Stimulated activated effector memory CD8-positive, alpha-beta T cell treated with anti-CD3 and anti-CD28 coated beads, Interleukin-12 subunit alpha, Interleukin-12 subunit beta, amount 100 ng/mL, for 72 hours (primary cell): ENCODE measurements at regions not wholly inside any gene's neighbourhood (a gene's known extent, or its start where the extent isn't known, plus 50 kb on each side); places are given as distances from the start of the nearest gene placed in this dataset.

Experiments used
- ATAC-seq: fragments of 150-1000 bp; cut with Tn5 transposase; 2 replicates; pipeline ENCODE4 v1.10.0; 2021
- DNase-seq, 2 donors: peaks; one replicate each; pipeline ENCODE4 v3.0.0; 2021 to 2022; ENCODE audit warnings: low spot score in 2 of 2
- H3K27ac Mint-ChIP-seq: one replicate; pipeline ENCODE4 v1.8.0; 2022; ENCODE audit warnings: mild to moderate bottlenecking, mixed read lengths
- H3K36me3 Mint-ChIP-seq: one replicate; pipeline ENCODE4 v1.8.0; 2022; ENCODE audit warnings: mild to moderate bottlenecking, mixed read lengths
- H3K4me1 Mint-ChIP-seq: one replicate; pipeline ENCODE4 v1.8.0; 2022; ENCODE audit warnings: mixed read lengths
- H3K4me3 Mint-ChIP-seq: one replicate; pipeline ENCODE4 v1.8.0; 2022; ENCODE audit warnings: mild to moderate bottlenecking, mixed read lengths
- H3K9me3 Mint-ChIP-seq: one replicate; pipeline ENCODE4 v1.8.0; 2022; ENCODE audit warnings: mixed read lengths

GRCh38 chr22:34454598-34454997, 534.3 kb upstream of the LARGE1 start:
- DNase-seq, result no peak
- H3K9me3 Mint-ChIP-seq, result peaks cover 9% of the 10 kb centered on the region
- no peak overlapping the region for H3K27ac Mint-ChIP-seq
- no peaks in the 10 kb centered on the region for H3K4me1 Mint-ChIP-seq
- no peak for ATAC-seq
- no peak overlapping the region for H3K4me3 Mint-ChIP-seq
- H3K36me3 Mint-ChIP-seq, result no peaks in the 10 kb centered on the region

GRCh38 chr22:34462795-34463194, 542.5 kb upstream of the LARGE1 start:
- Mint-ChIP-seq H3K4me1 (no peaks in the 10 kb centered on the region), H3K36me3 (no peaks in the 10 kb centered on the region), H3K4me3 (no peak overlapping the region), H3K27ac (no peak overlapping the region), H3K9me3 (peaks cover 11% of the 10 kb centered on the region)
- ATAC-seq (no peak), DNase-seq (no peak)

- Mint-ChIP-seq H3K4me3 (no peak overlapping the region), H3K4me1 (no peaks in the 10 kb centered on the region), H3K9me3 (peaks cover 12% of the 10 kb centered on the region), H3K36me3 (no peaks in the 10 kb centered on the region), H3K27ac (no peak overlapping the region)
- no peak for DNase-seq
- no peak for ATAC-seq
Observed at GRCh38 chr22:34475886-34476285, 555.6 kb upstream of the LARGE1 start.

GRCh38 chr22:34476762-34477161, 556.5 kb upstream of the LARGE1 start:
- H3K36me3 Mint-ChIP-seq, result no peaks in the 10 kb centered on the region
- no peak for ATAC-seq
- H3K4me3 Mint-ChIP-seq, result no peak overlapping the region
- H3K9me3 Mint-ChIP-seq, result peaks cover 13% of the 10 kb centered on the region
- H3K27ac Mint-ChIP-seq, result no peak overlapping the region
- H3K4me1 Mint-ChIP-seq, result no peaks in the 10 kb centered on the region
- DNase-seq, result no peak

- DNase-seq (no peak), ATAC-seq (no peak)
- H3K27ac Mint-ChIP-seq, result no peak overlapping the region
- no peak overlapping the region for H3K4me3 Mint-ChIP-seq
- peaks cover 8% of the 10 kb centered on the region for H3K9me3 Mint-ChIP-seq
- H3K4me1 Mint-ChIP-seq, result no peaks in the 10 kb centered on the region
- H3K36me3 Mint-ChIP-seq, result no peaks in the 10 kb centered on the region
Observed at GRCh38 chr22:34481090-34481489, 560.8 kb upstream of the LARGE1 start.

- Mint-ChIP-seq H3K27ac (no peak overlapping the region), H3K36me3 (no peaks in the 10 kb centered on the region), H3K9me3 (peaks cover 7% of the 10 kb centered on the region), H3K4me1 (no peaks in the 10 kb centered on the region), H3K4me3 (no peak overlapping the region)
- no peak for ATAC-seq
- no peak for DNase-seq
Observed at GRCh38 chr22:34486381-34486780, 566.1 kb upstream of the LARGE1 start.

GRCh38 chr22:34489861-34490260, 569.6 kb upstream of the LARGE1 start:
- H3K4me3 Mint-ChIP-seq, result no peak overlapping the region
- no peak for DNase-seq
- no peaks in the 10 kb centered on the region for H3K4me1 Mint-ChIP-seq
- H3K36me3 Mint-ChIP-seq, result no peaks in the 10 kb centered on the region
- H3K9me3 Mint-ChIP-seq, result peaks cover 12% of the 10 kb centered on the region
- H3K27ac Mint-ChIP-seq, result no peak overlapping the region
- ATAC-seq, result no peak

DNA sequence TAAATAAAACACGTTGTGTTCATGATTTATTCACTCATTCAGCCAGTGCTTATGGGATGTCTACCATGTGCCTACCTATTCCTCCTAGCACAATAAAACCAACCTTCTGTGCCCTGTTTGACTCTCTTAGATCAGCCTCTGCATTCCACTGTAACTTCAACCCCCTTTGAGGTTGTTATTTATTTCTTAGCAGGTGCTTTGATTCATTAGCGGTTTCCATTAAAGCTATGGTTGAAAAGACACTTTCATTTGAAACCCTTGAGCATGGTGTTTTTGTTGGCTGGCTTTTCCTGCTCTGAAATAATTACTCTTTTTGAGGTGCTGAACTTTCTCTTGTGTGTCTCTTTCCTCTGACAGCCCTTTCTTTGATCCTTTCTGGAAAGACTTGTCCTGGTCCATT, 570.6 kb upstream of the LARGE1 start:
- Mint-ChIP-seq H3K4me1 (no peaks in the 10 kb centered on the region), H3K9me3 (peaks cover 12% of the 10 kb centered on the region), H3K36me3 (no peaks in the 10 kb centered on the region), H3K4me3 (no peak overlapping the region), H3K27ac (no peak overlapping the region)
- ATAC-seq, result no peak
- DNase-seq, result no peak

- no peak for ATAC-seq
- Mint-ChIP-seq H3K36me3 (no peaks in the 10 kb centered on the region), H3K9me3 (peaks cover 12% of the 10 kb centered on the region), H3K4me1 (no peaks in the 10 kb centered on the region), H3K4me3 (no peak overlapping the region), H3K27ac (no peak overlapping the region)
- DNase-seq, result no peak
Observed at GRCh38 chr22:34493486-34493885, 572.5 kb upstream of the ISX start.

DNA sequence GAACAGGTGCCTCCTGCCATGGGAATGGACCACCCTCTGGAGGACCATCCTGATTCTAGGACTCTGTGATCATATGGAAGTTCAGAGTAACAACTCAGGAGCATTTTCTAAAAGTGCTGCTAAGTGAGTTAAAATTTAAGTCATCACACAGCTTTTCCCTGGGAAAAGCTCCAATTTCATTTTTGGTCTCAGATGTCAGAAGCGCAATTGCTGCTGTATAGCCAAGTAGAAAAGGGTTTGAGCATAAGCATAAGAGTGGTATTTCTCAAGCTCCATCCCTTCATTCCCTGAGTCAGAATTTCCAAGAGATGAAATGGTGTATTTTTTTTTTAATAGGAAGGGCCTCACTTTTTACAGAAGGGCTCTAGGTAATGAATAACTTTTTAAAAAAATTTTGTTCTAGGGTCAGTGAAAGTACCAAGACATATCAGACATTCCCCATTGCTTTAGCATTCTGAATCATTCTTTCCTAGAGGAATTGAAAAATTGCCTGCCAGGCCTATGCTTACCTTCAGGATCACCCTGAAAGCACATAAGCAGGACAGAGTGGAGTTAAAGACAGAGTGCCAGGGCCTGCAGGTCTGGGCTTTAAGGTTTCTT, 564.5 kb upstream of the ISX start:
- DNase-seq (no peak), ATAC-seq (no peak)
- Mint-ChIP-seq H3K4me1 (no peaks in the 10 kb centered on the region), H3K9me3 (peaks cover 3% of the 10 kb centered on the region), H3K36me3 (no peaks in the 10 kb centered on the region), H3K27ac (no peak overlapping the region), H3K4me3 (no peak overlapping the region)

GRCh38 chr22:34502821-34503220, 563.1 kb upstream of the ISX start:
- ATAC-seq, result no peak

DNA sequence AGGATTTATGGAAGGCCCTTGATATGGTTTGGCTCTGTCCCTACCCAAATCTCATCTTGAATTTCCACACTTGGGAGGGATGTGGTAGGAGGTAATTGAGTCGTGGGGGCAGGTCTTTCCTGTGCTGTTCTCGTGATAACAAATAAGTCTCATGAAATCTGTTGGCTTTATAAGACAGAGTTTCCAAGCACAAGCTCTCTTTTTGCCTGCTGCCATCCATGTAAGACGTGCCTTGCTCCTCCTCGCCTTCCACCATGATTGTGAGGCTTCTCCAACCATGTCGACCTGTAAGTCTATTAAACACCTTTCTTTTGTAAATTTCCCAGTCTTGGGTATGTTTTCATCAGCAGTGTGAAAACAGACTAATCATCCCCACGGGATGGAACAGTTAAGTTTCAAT, 557.2 kb upstream of the ISX start:
- Mint-ChIP-seq H3K9me3 (no peaks in the 10 kb centered on the region), H3K4me1 (no peaks in the 10 kb centered on the region), H3K36me3 (no peaks in the 10 kb centered on the region), H3K4me3 (no peak overlapping the region), H3K27ac (no peak overlapping the region)
- DNase-seq, result no peak
- no peak for ATAC-seq

More at GRCh38 chr22:34502821-34503220, 563.1 kb upstream of the ISX start:
- no peak for DNase-seq
- H3K27ac Mint-ChIP-seq, result no peak overlapping the region
- no peaks in the 10 kb centered on the region for H3K36me3 Mint-ChIP-seq
- H3K4me1 Mint-ChIP-seq, result no peaks in the 10 kb centered on the region
- peaks cover 3% of the 10 kb centered on the region for H3K9me3 Mint-ChIP-seq
- no peak overlapping the region for H3K4me3 Mint-ChIP-seq

DNA sequence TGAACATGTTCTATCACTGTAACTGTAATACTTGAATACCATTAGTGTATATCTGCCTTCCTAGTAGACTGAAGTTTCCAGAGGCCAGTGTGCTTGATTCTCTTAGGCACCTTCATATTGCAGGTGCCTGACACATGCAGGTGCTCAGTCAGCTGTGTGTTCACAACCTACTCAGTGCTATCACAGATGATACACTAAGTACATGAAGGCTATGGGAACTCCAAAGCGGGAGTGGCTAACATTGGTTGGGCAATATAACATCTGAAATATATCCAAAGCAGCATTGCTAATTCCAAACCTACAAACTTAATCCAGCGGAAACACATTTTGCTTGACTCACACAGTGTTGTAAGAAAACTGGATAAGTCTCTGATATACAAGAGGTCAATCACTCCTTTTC, 539.3 kb upstream of the ISX start:
- Mint-ChIP-seq H3K4me1 (no peaks in the 10 kb centered on the region), H3K27ac (no peak overlapping the region), H3K36me3 (no peaks in the 10 kb centered on the region), H3K4me3 (no peak overlapping the region), H3K9me3 (peaks cover 6% of the 10 kb centered on the region)
- no peak for DNase-seq
- ATAC-seq, result no peak

- Mint-ChIP-seq H3K9me3 (peaks cover 12% of the 10 kb centered on the region), H3K4me1 (no peaks in the 10 kb centered on the region), H3K27ac (no peak overlapping the region), H3K36me3 (no peaks in the 10 kb centered on the region), H3K4me3 (no peak overlapping the region)
- DNase-seq (no peak), ATAC-seq (no peak)
Observed at GRCh38 chr22:34534101-34534500, 531.9 kb upstream of the ISX start.

DNA sequence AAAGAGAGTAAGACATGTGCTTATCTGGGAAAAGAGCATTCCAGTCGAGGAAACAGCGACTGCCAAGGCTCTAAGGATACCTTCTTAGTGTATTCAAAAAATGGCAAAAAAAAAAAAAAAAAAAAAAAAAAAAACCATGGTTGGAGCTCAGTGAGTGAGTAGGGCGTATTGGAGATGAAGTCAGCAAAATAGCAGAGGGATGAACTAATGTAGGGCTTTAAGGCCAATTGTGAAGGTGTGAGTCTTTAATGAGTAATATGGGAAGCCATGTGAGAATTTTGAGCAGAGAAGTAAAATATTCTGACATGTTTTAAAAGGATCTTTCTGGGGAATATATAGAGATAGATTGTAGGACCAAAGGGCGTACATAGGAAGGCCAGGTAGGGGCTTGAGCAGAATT, 498.6 kb upstream of the ISX start:
- H3K36me3 Mint-ChIP-seq, result no peaks in the 10 kb centered on the region
- H3K4me1 Mint-ChIP-seq, result no peaks in the 10 kb centered on the region
- no peak for DNase-seq
- H3K4me3 Mint-ChIP-seq, result no peak overlapping the region
- no peak for ATAC-seq
- H3K9me3 Mint-ChIP-seq, result peaks cover 3% of the 10 kb centered on the region
- no peak overlapping the region for H3K27ac Mint-ChIP-seq

DNA sequence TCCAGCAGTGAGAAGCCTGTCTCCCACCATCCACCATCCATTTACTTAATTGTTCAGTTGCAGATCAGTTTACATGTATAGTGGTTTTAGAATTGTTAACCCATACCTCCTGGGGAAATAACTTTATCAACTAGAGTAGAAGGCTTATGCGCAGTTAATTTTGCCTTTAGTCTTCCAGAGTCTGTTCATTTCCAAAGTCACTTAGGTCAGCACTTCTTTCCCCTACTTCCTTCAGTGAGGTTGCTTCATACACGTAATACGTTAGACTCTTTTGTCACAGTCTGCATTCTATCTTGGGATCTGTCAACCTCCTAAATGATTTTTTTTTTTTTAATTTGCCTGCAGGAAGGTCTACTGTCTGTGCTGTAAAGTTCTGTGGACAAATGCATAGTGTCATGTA, 495.6 kb upstream of the ISX start:
- ATAC-seq (no peak), DNase-seq (no peak)
- no peak overlapping the region for H3K4me3 Mint-ChIP-seq
- H3K4me1 Mint-ChIP-seq, result no peaks in the 10 kb centered on the region
- H3K27ac Mint-ChIP-seq, result no peak overlapping the region
- H3K9me3 Mint-ChIP-seq, result no peaks in the 10 kb centered on the region
- no peaks in the 10 kb centered on the region for H3K36me3 Mint-ChIP-seq

DNA sequence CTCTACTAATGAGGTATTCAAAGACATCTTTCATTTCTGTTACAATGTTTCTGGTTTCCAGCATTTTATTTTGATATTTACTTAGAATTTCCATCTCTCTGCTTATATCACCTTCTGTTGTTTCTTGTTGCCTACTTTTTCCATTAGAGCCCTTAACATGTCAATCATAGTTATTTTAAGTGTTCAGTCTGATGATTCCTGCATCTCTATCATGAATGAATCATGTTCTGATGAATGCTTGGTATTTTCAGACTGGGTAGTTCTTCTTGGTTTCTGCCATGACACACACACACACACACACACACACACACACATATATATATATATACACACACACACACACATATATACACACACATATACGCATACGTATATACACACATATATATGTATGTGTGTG, 486.4 kb upstream of the ISX start:
- no peaks in the 10 kb centered on the region for H3K9me3 Mint-ChIP-seq
- H3K4me3 Mint-ChIP-seq, result no peak overlapping the region
- ATAC-seq (no peak), DNase-seq (no peak)
- H3K4me1 Mint-ChIP-seq, result no peaks in the 10 kb centered on the region
- H3K36me3 Mint-ChIP-seq, result no peaks in the 10 kb centered on the region
- no peak overlapping the region for H3K27ac Mint-ChIP-seq
